ENCODE measurements at regions not wholly inside any gene's neighbourhood (a gene's known extent, or its start where the extent isn't known, plus 50 kb on each side); places are given as distances from the start of the nearest gene placed in this dataset.

DNA sequence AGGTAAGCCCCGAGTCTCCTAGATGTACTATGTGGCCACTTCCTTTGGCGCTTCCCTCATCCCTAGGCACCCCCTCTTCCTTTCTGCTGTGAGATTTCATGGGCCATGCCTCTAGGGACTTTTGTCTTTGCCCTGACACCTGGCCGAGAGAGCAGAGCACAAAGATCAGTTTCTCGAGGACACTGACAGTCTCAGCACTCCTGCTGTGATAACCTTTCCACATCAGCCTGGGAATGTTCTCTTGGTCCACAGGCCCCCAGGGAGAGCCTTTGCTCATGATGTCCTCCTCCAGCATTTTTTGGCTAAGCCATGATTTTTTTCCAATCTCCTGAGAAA lies 127.0 kb upstream of the CPEB4 start:
- WGBS (ENCODE audit: low lambda C conversion rate): 17% methylated on average over 4 of the region's 4 CpGs
- no peak overlapping the region for H3K27ac ChIP-seq (ENCODE audit: extremely low read length, insufficient read depth, low read length)
- peak; percentile 66 for FAIRE-seq
- intact Hi-C loops (cut with micrococcal nuclease; ENCODE audit: unreplicated experiment) (loop anchor here (5.0 kb wide), 1 partner anchor 144 kb away; the partner anchor contains the start of gene BOD1), in situ Hi-C loops (cut with HindIII; ENCODE audit: extremely low pct_ligation_motif_present, low pct_unique_long_range_greater_than_20kb) (loop anchor here (25.0 kb wide), 1 partner anchor 201 kb away; no protein-coding TSS in a partner anchor)
- no peaks in the 10 kb centered on the region for H4K20me1 ChIP-seq (ENCODE audit: insufficient read depth, low read length)
- H3K4me1 ChIP-seq (ENCODE audit: insufficient read depth, low read length): peaks cover 82% of the 10 kb centered on the region
- CTCF ChIA-PET (ENCODE audit: low intra/inter-chr PET ratio, low total read pairs): no interaction called here
- no peak overlapping the region for H3K9ac ChIP-seq (ENCODE audit: insufficient read depth, low read depth, low read length)
- H2AFZ ChIP-seq (ENCODE audit: low read length): no peak overlapping the region
- H3K36me3 ChIP-seq (replicated peaks in 1 of 2; ENCODE audit: control insufficient read depth in 1 of 2, insufficient read depth in 2 of 2, low read length in 2 of 2): no peaks in the 10 kb centered on the region
- POLR2A ChIA-PET: no interaction called here
- H3K4me2 ChIP-seq (ENCODE audit: low read depth, low read length): peak overlapping the region; percentile 21
- H3K27me3 ChIP-seq (ENCODE audit: control insufficient read depth in 1 of 2, insufficient read depth in 2 of 2, low read length in 2 of 2): no peaks in the 10 kb centered on the region
- no TSS peak for BruUV-seq (replicated peaks)
- ATAC-seq: no peak
- no peaks in the 10 kb centered on the region for H3K79me2 ChIP-seq (ENCODE audit: insufficient read depth, low read length)
- H3K9me3 ChIP-seq (ENCODE audit: low read length): no peaks in the 10 kb centered on the region
- H3K4me3 ChIP-seq (replicated peaks in 1 of 3; ENCODE audit: insufficient read depth in 1 of 3, low read depth in 2 of 3, low read length in 3 of 3): no peak overlapping the region
- no peak for DNase-seq (ENCODE audit: low spot score)
- TF ChIP-seq TRIM24 (CRISPR knock-in tag; IDR thresholded peaks at IDR 0.05) (peak; percentile 52; the same call in 1 of the 2 replicates), MED1 (CRISPR knock-in tag; IDR thresholded peaks at IDR 0.05) (peak; percentile 40; the same call in 1 of the 2 replicates), KDM3A (CRISPR knock-in tag; IDR thresholded peaks at IDR 0.05; ENCODE audit: low read depth) (no peak), HNF4G (IDR thresholded peaks at IDR 0.05; ENCODE audit: borderline replicate concordance, low read depth, low read length) (peak; percentile 52; the same call in 1 of the 2 replicates), HNF4G (CRISPR knock-in tag; IDR thresholded peaks at IDR 0.05; ENCODE audit: borderline replicate concordance, low read depth) (peak; percentile 40; the same call in 1 of the 2 replicates), MAX (IDR thresholded peaks at IDR 0.05) (0 out of 2 replicates have a peak, but pooled peaks have one; percentile 21), NR2F6 (IDR thresholded peaks at IDR 0.05) (peak; percentile 21; the same call in 1 of the 2 replicates), NR2F6 (CRISPR knock-in tag; IDR thresholded peaks at IDR 0.05) (no peak), CHD2 (IDR thresholded peaks at IDR 0.05; ENCODE audit: low read depth, low read length) (no peak), EP300 (IDR thresholded peaks at IDR 0.05; ENCODE audit: low read depth in 2 of 2, low read length in 2 of 2) (peak in 1 of 2 experiments; percentile 7; a peak in 1 of 4 replicates), EP300 (CRISPR knock-in tag; IDR thresholded peaks at IDR 0.05; ENCODE audit: borderline replicate concordance) (no peak), SMYD3 (CRISPR knock-in tag; IDR thresholded peaks at IDR 0.05) (no peak), ZMYM3 (CRISPR knock-in tag; IDR thresholded peaks at IDR 0.05) (peak; percentile 47; the same call in 1 of the 2 replicates), ZMYM2 (CRISPR knock-in tag; IDR thresholded peaks at IDR 0.05) (0 out of 2 replicates have a peak, but pooled peaks have one; percentile 34), ZNF292 (CRISPR knock-in tag; IDR thresholded peaks at IDR 0.05; ENCODE audit: borderline replicate concordance, low read depth) (peak; percentile 65; the same call in 1 of the 2 replicates), HNF4A (CRISPR knock-in tag; IDR thresholded peaks at IDR 0.05) (peak; percentile 92), SPEN (CRISPR knock-in tag; IDR thresholded peaks at IDR 0.05; ENCODE audit: low read depth) (peak; percentile 40; the same call in 1 of the 2 replicates), ZBTB33 (CRISPR knock-in tag; IDR thresholded peaks at IDR 0.05) (0 out of 2 replicates have a peak, but pooled peaks have one; percentile 36), TFAP4 (IDR thresholded peaks at IDR 0.05; ENCODE audit: borderline replicate concordance, low read depth) (0 out of 2 replicates have a peak, but pooled peaks have one; percentile 4), SALL1 (CRISPR knock-in tag; IDR thresholded peaks at IDR 0.05) (peak; percentile 23; the same call in 1 of the 2 replicates)
- TF ChIP-seq, protein P1, sequence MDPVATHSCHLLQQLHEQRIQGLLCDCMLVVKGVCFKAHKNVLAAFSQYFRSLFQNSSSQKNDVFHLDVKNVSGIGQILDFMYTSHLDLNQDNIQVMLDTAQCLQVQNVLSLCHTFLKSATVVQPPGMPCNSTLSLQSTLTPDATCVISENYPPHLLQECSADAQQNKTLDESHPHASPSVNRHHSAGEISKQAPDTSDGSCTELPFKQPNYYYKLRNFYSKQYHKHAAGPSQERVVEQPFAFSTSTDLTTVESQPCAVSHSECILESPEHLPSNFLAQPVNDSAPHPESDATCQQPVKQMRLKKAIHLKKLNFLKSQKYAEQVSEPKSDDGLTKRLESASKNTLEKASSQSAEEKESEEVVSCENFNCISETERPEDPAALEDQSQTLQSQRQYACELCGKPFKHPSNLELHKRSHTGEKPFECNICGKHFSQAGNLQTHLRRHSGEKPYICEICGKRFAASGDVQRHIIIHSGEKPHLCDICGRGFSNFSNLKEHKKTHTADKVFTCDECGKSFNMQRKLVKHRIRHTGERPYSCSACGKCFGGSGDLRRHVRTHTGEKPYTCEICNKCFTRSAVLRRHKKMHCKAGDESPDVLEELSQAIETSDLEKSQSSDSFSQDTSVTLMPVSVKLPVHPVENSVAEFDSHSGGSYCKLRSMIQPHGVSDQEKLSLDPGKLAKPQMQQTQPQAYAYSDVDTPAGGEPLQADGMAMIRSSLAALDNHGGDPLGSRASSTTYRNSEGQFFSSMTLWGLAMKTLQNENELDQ (CRISPR knock-in tag; IDR thresholded peaks at IDR 0.05; ENCODE audit: borderline replicate concordance): no peak

All from HepG2 (cell line).